ENCODE measurements at regions not wholly inside any gene's neighbourhood (a gene's known extent, or its start where the extent isn't known, plus 50 kb on each side); places are given as distances from the start of the nearest gene placed in this dataset.

- DNase-seq = no peak
These were observed 268.5 kb downstream of the ALG10B start for GRCh38 chr12:38585086-38585485.

GRCh38 chr12:38586789-38587188 lies 270.2 kb downstream of the ALG10B start:
- DNase-seq = peak; percentile 40

GRCh38 chr12:38587594-38587993 lies 271.0 kb downstream of the ALG10B start:
- DNase-seq = peak; percentile 86

GRCh38 chr12:38588624-38589305 lies 272.2 kb downstream of the ALG10B start:
- DNase-seq = no peak

GRCh38 chr12:38589306-38589632 lies 272.7 kb downstream of the ALG10B start:
- DNase-seq = no peak

GRCh38 chr12:38601949-38602348 lies 285.4 kb downstream of the ALG10B start:
- DNase-seq = no peak

All from MV-4-11 (cell line).